ENCODE measurements at regions not wholly inside any gene's neighbourhood (a gene's known extent, or its start where the extent isn't known, plus 50 kb on each side); places are given as distances from the start of the nearest gene placed in this dataset.

DNA sequence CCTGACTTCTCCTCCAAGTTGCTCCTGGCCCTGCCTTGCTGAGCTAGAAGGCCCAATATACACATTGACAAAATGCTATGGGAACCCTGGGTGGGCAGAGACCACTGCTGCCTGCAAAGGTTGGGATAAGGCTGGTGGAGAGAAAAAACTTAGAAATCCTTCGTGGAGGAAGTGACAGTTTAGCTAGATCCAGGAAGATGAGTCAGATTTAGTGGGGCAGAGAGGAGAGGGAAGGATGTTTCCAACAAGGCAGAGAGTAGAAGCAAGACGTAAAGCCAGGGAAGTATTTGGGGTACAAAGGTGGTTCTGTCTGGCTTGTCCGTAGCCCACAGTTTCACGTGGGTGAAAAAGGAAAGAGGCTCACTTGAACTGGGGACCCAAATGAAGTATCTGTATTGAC is 69.0 kb upstream of the CLMN start:
- H3K9ac ChIP-seq (replicated peaks; ENCODE audit: extremely low read depth, insufficient read depth, low read length) = no peak overlapping the region
- BruUV-seq (replicated peaks) = no TSS peak
- no peak for DNase-seq (ENCODE audit: low read depth, low spot score)
- no peaks in the 10 kb centered on the region for H3K9me3 ChIP-seq (replicated peaks; ENCODE audit: control insufficient read depth, insufficient read depth, low read length)
- H3K4me3 ChIP-seq (replicated peaks in 1 of 3; ENCODE audit: insufficient read depth in 1 of 3, low read depth in 1 of 3, low read length in 3 of 3) = no peak overlapping the region
- H4K20me1 ChIP-seq (replicated peaks; ENCODE audit: control insufficient read depth, extremely low read depth, insufficient read depth, low read length) = no peaks in the 10 kb centered on the region
- FAIRE-seq = no peak
- intact Hi-C loops (cut with micrococcal nuclease) (no loop called here), dilution Hi-C loops (cut with MboI; ENCODE audit: extremely low pct_ligation_motif_present, low sequenced_read_pairs) (no loop called here)
- ChIA-PET POLR2A (no interaction called here), CTCF (interaction anchor here (1.0 kb wide), 1 partner anchor 27 kb away, joined by 5 read pairs; no protein-coding TSS in a partner anchor)
- no peaks in the 10 kb centered on the region for H3K79me2 ChIP-seq (ENCODE audit: control insufficient read depth, insufficient read depth, low read length)
- H2AFZ ChIP-seq (ENCODE audit: low read depth, low read length) = no peak overlapping the region
- TF ChIP-seq FOS (IDR thresholded peaks at IDR 0.05; ENCODE audit: borderline replicate concordance, insufficient read depth, low read length) (peak; percentile 52), POLR2A (IDR thresholded peaks at IDR 0.05; ENCODE audit: low read depth, low read length) (no peak)
- H3K27me3 ChIP-seq (ENCODE audit: control insufficient read depth in 2 of 2, insufficient read depth in 2 of 2, low read length in 2 of 2) = no peaks in the 10 kb centered on the region
- no peak overlapping the region for H3K27ac ChIP-seq (ENCODE audit: insufficient read depth, low read depth, low read length)
- no peaks in the 10 kb centered on the region for H3K4me1 ChIP-seq (ENCODE audit: control insufficient read depth, extremely low read depth, insufficient read depth, low read length)
- H3K4me2 ChIP-seq (ENCODE audit: insufficient read depth, low read length) = no peak overlapping the region
- no peaks in the 10 kb centered on the region for H3K9me1 ChIP-seq (replicated peaks; ENCODE audit: control insufficient read depth, extremely low read depth, insufficient read depth, low read length)
- H3K36me3 ChIP-seq (ENCODE audit: control insufficient read depth in 2 of 2, extremely low read depth in 1 of 2, insufficient read depth in 2 of 2, low read length in 2 of 2) = no peaks in the 10 kb centered on the region

DNA sequence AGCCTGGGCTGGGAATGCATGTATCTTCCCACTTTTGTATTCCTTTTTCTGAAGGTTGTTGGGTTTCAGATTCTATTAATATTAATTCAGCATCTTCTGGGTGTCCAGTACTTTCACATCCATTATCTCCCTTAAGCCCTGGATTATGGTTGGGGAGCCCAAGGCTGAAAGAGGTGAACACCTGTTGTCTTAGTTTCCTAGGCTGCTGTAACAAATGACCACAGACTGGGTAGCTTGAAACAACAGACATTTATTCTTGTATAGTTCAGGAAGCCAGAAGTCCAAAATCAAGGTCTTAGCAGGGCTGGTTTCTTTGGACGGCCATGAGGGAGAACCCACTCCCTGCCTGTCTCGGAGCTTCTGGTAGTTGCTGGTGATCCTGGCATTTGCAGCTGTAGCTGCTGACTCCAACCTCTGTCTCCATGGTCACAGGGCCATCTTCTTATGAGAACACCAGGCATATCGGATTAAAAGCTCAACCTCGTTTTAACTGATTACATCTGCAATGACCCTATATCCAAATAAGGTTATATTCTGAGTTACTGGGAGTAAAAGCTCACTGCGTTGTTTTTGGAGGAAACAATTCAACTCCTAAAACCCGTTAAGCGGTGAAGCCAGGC is 68.2 kb upstream of the CLMN start:
- no peaks in the 10 kb centered on the region for H3K9me3 ChIP-seq (replicated peaks; ENCODE audit: control insufficient read depth, insufficient read depth, low read length)
- no peaks in the 10 kb centered on the region for H3K4me1 ChIP-seq (ENCODE audit: control insufficient read depth, extremely low read depth, insufficient read depth, low read length)
- H3K79me2 ChIP-seq (ENCODE audit: control insufficient read depth, insufficient read depth, low read length) = no peaks in the 10 kb centered on the region
- no TSS peak for BruUV-seq (replicated peaks)
- H3K27me3 ChIP-seq (ENCODE audit: control insufficient read depth in 2 of 2, insufficient read depth in 2 of 2, low read length in 2 of 2) = no peaks in the 10 kb centered on the region
- H3K4me3 ChIP-seq (replicated peaks in 1 of 3; ENCODE audit: insufficient read depth in 1 of 3, low read depth in 1 of 3, low read length in 3 of 3) = no peak overlapping the region
- FAIRE-seq = no peak
- no peaks in the 10 kb centered on the region for H3K9me1 ChIP-seq (replicated peaks; ENCODE audit: control insufficient read depth, extremely low read depth, insufficient read depth, low read length)
- no peak overlapping the region for H2AFZ ChIP-seq (ENCODE audit: low read depth, low read length)
- H3K9ac ChIP-seq (replicated peaks; ENCODE audit: extremely low read depth, insufficient read depth, low read length) = no peak overlapping the region
- TF ChIP-seq GATA2 (IDR thresholded peaks at IDR 0.05; ENCODE audit: insufficient read depth, insufficient read length, low read depth, low read length) (no peak), POLR2AphosphoS5 (IDR thresholded peaks at IDR 0.05; ENCODE audit: insufficient read depth, low read depth, low read length) (no peak), FOS (IDR thresholded peaks at IDR 0.05; ENCODE audit: borderline replicate concordance, insufficient read depth, low read length) (no peak), MYC (IDR thresholded peaks at IDR 0.05; ENCODE audit: low read depth, low read length) (no peak), EZH2 (IDR thresholded peaks at IDR 0.05; ENCODE audit: borderline replicate concordance, low read depth, low read length, severe bottlenecking) (no peak), POLR2A (IDR thresholded peaks at IDR 0.05; ENCODE audit: low read depth, low read length) (no peak), JUN (IDR thresholded peaks at IDR 0.05; ENCODE audit: borderline replicate concordance, insufficient read depth, insufficient read length, low read depth) (no peak)
- TF ChIP-seq, protein P1, sequence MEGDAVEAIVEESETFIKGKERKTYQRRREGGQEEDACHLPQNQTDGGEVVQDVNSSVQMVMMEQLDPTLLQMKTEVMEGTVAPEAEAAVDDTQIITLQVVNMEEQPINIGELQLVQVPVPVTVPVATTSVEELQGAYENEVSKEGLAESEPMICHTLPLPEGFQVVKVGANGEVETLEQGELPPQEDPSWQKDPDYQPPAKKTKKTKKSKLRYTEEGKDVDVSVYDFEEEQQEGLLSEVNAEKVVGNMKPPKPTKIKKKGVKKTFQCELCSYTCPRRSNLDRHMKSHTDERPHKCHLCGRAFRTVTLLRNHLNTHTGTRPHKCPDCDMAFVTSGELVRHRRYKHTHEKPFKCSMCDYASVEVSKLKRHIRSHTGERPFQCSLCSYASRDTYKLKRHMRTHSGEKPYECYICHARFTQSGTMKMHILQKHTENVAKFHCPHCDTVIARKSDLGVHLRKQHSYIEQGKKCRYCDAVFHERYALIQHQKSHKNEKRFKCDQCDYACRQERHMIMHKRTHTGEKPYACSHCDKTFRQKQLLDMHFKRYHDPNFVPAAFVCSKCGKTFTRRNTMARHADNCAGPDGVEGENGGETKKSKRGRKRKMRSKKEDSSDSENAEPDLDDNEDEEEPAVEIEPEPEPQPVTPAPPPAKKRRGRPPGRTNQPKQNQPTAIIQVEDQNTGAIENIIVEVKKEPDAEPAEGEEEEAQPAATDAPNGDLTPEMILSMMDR (IDR thresholded peaks at IDR 0.05; ENCODE audit: extremely low read depth in 1 of 2, insufficient read depth in 1 of 2, low read depth in 1 of 2, low read length in 2 of 2) = no peak
- TF ChIP-seq, protein P2, sequence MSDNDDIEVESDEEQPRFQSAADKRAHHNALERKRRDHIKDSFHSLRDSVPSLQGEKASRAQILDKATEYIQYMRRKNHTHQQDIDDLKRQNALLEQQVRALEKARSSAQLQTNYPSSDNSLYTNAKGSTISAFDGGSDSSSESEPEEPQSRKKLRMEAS (IDR thresholded peaks at IDR 0.05; ENCODE audit: insufficient read depth, insufficient read length) = no peak
- POLR2A ChIA-PET = no interaction called here
- DNase-seq (ENCODE audit: low read depth, low spot score) = no peak
- dilution Hi-C loops (cut with MboI; ENCODE audit: extremely low pct_ligation_motif_present, low sequenced_read_pairs) = no loop called here
- CTCF ChIA-PET = interaction anchor here (1.0 kb wide), 1 partner anchor 26 kb away, joined by 5 read pairs; no protein-coding TSS in a partner anchor
- no peak overlapping the region for H3K27ac ChIP-seq (ENCODE audit: insufficient read depth, low read depth, low read length)
- intact Hi-C loops (cut with micrococcal nuclease) = no loop called here
- no peaks in the 10 kb centered on the region for H3K36me3 ChIP-seq (ENCODE audit: control insufficient read depth in 2 of 2, extremely low read depth in 1 of 2, insufficient read depth in 2 of 2, low read length in 2 of 2)
- H3K4me2 ChIP-seq (ENCODE audit: insufficient read depth, low read length) = no peak overlapping the region
- no peaks in the 10 kb centered on the region for H4K20me1 ChIP-seq (replicated peaks; ENCODE audit: control insufficient read depth, extremely low read depth, insufficient read depth, low read length)

Data from endothelial cell of umbilical vein (primary cell).